Neural crest cell (in vitro differentiated cells): ENCODE measurements at regions not wholly inside any gene's neighbourhood (a gene's known extent, or its start where the extent isn't known, plus 50 kb on each side); places are given as distances from the start of the nearest gene placed in this dataset.

Experiments
- DNase-seq: peaks from one replicate; pipeline ENCODE4 v3.0.0; 2021; ENCODE audit warnings: low read depth, mixed read lengths, low spot score
- H3K27ac Mint-ChIP-seq: one replicate; pipeline ENCODE4 v1.8.0; 2021; ENCODE audit warnings: mild to moderate bottlenecking, mixed read lengths; ENCODE audit not compliant: unreplicated experiment
- H3K27me3 Mint-ChIP-seq: 2 replicates; pipeline ENCODE4 v1.8.0; 2021; ENCODE audit warnings: low read depth, mild to moderate bottlenecking, mixed read lengths
- H3K36me3 Mint-ChIP-seq: 2 replicates; pipeline ENCODE4 v1.8.0; 2021; ENCODE audit warnings: low read depth, mild to moderate bottlenecking, mixed read lengths
- H3K4me1 Mint-ChIP-seq: 2 replicates; pipeline ENCODE4 v1.8.0; 2021; ENCODE audit warnings: mixed read lengths
- H3K4me3 Mint-ChIP-seq: one replicate; pipeline ENCODE4 v1.8.0; 2021; ENCODE audit warnings: mild to moderate bottlenecking, mixed read lengths
- H3K9me3 Mint-ChIP-seq: 2 replicates; pipeline ENCODE4 v1.8.0; 2021; ENCODE audit warnings: mixed read lengths
- TF ChIP-seq, protein P1 (sequence below): fragments of 200-600 bp; sonication (generic); conservative IDR thresholded peaks from 2 replicates; pipeline ENCODE4 v1.5.0; 2021; ENCODE audit warnings: antibody characterized with exemption, mild to moderate bottlenecking

- H3K4me1 Mint-ChIP-seq: peaks cover 4% of the 10 kb centered on the region
- no peaks in the 10 kb centered on the region for H3K36me3 Mint-ChIP-seq
- no peak overlapping the region for H3K27ac Mint-ChIP-seq
- peaks cover 3% of the 10 kb centered on the region for H3K9me3 Mint-ChIP-seq
- H3K4me3 Mint-ChIP-seq: no peak overlapping the region
- TF ChIP-seq, protein P1, sequence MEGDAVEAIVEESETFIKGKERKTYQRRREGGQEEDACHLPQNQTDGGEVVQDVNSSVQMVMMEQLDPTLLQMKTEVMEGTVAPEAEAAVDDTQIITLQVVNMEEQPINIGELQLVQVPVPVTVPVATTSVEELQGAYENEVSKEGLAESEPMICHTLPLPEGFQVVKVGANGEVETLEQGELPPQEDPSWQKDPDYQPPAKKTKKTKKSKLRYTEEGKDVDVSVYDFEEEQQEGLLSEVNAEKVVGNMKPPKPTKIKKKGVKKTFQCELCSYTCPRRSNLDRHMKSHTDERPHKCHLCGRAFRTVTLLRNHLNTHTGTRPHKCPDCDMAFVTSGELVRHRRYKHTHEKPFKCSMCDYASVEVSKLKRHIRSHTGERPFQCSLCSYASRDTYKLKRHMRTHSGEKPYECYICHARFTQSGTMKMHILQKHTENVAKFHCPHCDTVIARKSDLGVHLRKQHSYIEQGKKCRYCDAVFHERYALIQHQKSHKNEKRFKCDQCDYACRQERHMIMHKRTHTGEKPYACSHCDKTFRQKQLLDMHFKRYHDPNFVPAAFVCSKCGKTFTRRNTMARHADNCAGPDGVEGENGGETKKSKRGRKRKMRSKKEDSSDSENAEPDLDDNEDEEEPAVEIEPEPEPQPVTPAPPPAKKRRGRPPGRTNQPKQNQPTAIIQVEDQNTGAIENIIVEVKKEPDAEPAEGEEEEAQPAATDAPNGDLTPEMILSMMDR: no peak
- H3K27me3 Mint-ChIP-seq: no peaks in the 10 kb centered on the region
- DNase-seq: no peak
Measured at GRCh38 chr11:24297461-24297860, 199.4 kb upstream of the LUZP2 start.

DNA sequence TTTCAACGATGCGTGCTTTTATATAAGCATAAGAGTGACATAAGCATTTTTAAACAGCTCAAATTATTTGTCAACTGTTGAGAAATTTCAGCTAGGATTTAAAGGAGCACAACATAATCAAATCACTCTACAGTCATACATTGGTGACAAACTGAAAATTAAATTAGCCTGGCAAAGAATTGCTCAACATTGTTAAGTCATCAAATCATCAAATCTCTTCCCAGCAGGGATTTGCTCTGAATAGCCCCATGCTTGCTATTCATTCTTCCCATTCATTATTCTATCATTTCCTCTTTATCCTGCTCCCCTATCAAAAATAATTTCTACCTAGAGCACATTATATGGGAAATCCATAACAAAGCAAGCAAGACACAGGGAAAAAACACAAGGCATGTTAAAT is 198.7 kb upstream of the LUZP2 start:
- DNase-seq: no peak
- Mint-ChIP-seq H3K4me3 (no peak overlapping the region), H3K27me3 (no peaks in the 10 kb centered on the region)

GRCh38 chr11:24311974-24312373 is 184.9 kb upstream of the LUZP2 start:
- no peak overlapping the region for H3K4me3 Mint-ChIP-seq
- H3K9me3 Mint-ChIP-seq: peaks cover 19% of the 10 kb centered on the region
- no peaks in the 10 kb centered on the region for H3K36me3 Mint-ChIP-seq
- TF ChIP-seq, protein P1: no peak
- no peak overlapping the region for H3K27ac Mint-ChIP-seq
- peaks cover 3% of the 10 kb centered on the region for H3K4me1 Mint-ChIP-seq
- H3K27me3 Mint-ChIP-seq: no peaks in the 10 kb centered on the region
- DNase-seq: no peak

More for the DNA sequence above, 198.7 kb upstream of the LUZP2 start:
- H3K36me3 Mint-ChIP-seq: no peaks in the 10 kb centered on the region
- peaks cover 4% of the 10 kb centered on the region for H3K4me1 Mint-ChIP-seq
- H3K27ac Mint-ChIP-seq: no peak overlapping the region
- H3K9me3 Mint-ChIP-seq: peaks cover 3% of the 10 kb centered on the region
- TF ChIP-seq, protein P1: no peak

DNA sequence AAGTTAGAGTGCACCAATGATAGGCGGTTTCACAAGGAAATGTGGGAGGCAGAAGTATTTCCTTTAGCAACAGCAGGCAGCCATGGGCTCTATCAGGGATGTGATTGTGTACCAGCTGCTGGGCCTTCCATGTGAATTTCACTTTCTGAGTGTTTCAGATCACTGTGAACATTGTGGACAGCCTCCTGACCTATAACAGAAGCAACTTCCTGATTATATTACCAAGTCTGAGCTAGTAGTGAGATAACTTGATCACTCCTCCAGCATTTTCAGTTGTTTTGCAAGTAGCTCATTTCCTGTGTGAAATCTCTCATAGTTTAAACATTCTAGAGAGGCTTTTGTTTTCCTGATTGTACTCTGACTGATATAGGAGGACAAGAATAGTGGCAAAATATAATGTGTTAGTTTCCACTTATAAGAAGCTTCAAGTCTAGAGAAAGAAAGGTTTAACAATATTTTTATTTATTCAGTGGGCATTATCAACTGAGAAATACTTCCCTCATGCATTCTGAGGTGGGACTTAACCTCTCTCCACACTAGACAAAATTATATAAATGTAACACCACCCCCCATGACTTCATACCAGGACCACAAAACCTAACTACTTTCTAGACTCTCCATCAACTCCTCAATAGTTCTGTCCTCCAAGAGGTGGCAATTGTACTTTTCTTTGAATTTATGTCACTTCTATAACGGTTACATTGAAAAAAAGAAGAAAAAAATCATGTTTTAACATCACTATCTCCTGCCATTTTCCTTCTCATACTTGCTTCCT is 184.2 kb upstream of the LUZP2 start:
- DNase-seq: no peak
- Mint-ChIP-seq H3K27ac (no peak overlapping the region), H3K9me3 (peaks cover 19% of the 10 kb centered on the region), H3K27me3 (no peaks in the 10 kb centered on the region), H3K36me3 (no peaks in the 10 kb centered on the region), H3K4me1 (peaks cover 3% of the 10 kb centered on the region), H3K4me3 (no peak overlapping the region)
- TF ChIP-seq, protein P1: no peak

GRCh38 chr11:24321229-24321628 is 175.6 kb upstream of the LUZP2 start:
- no peak overlapping the region for H3K27ac Mint-ChIP-seq
- no peak for DNase-seq
- no peaks in the 10 kb centered on the region for H3K4me1 Mint-ChIP-seq
- H3K36me3 Mint-ChIP-seq: no peaks in the 10 kb centered on the region
- TF ChIP-seq, protein P1: no peak
- H3K4me3 Mint-ChIP-seq: no peak overlapping the region
- no peaks in the 10 kb centered on the region for H3K27me3 Mint-ChIP-seq
- no peaks in the 10 kb centered on the region for H3K9me3 Mint-ChIP-seq
